ENCODE measurements at regions not wholly inside any gene's neighbourhood (a gene's known extent, or its start where the extent isn't known, plus 50 kb on each side); places are given as distances from the start of the nearest gene placed in this dataset.
"Not testable (repeated sequence)": the region's sequence is repeated elsewhere in the genome, so short reads cannot be mapped to it uniquely, and the experiment has no call there.

- no peak for DNase-seq (ENCODE audit: low spot score)
- in situ Hi-C loops (cut with MboI; ENCODE audit: low sequenced_read_pairs, unreplicated experiment): no loop called here
- TF ChIP-seq CTCF (IDR thresholded peaks at IDR 0.05; ENCODE audit: borderline replicate concordance, control extremely low read depth, extremely low read depth, insufficient read depth, missing control alignments): no peak
Observed at GRCh38 chr21:19109694-19110093, 706.1 kb upstream of the TMPRSS15 start.

- DNase-seq (ENCODE audit: low spot score); in situ Hi-C loops (cut with MboI; ENCODE audit: low sequenced_read_pairs, unreplicated experiment): not testable (repeated sequence)
Observed at GRCh38 chr21:19119259-19119658, 715.7 kb upstream of the TMPRSS15 start.

GRCh38 chr21:19120591-19120990, 717.0 kb upstream of the TMPRSS15 start:
- in situ Hi-C loops (cut with MboI; ENCODE audit: low sequenced_read_pairs, unreplicated experiment): no loop called here
- DNase-seq (ENCODE audit: low spot score): no peak
- TF ChIP-seq CTCF (IDR thresholded peaks at IDR 0.05; ENCODE audit: borderline replicate concordance, control extremely low read depth, extremely low read depth, insufficient read depth, missing control alignments): no peak

- no peak for TF ChIP-seq CTCF (IDR thresholded peaks at IDR 0.05; ENCODE audit: borderline replicate concordance, control extremely low read depth, extremely low read depth, insufficient read depth, missing control alignments)
- DNase-seq (ENCODE audit: low spot score): no peak
- in situ Hi-C loops (cut with MboI; ENCODE audit: low sequenced_read_pairs, unreplicated experiment): no loop called here
Observed at GRCh38 chr21:19122356-19122755, 718.8 kb upstream of the TMPRSS15 start.

- no peak for TF ChIP-seq CTCF (IDR thresholded peaks at IDR 0.05; ENCODE audit: borderline replicate concordance, control extremely low read depth, extremely low read depth, insufficient read depth, missing control alignments)
- in situ Hi-C loops (cut with MboI; ENCODE audit: low sequenced_read_pairs, unreplicated experiment): no loop called here
- no peak for DNase-seq (ENCODE audit: low spot score)
Observed at GRCh38 chr21:19123053-19123452, 719.5 kb upstream of the TMPRSS15 start.

GRCh38 chr21:19123525-19123924, 719.9 kb upstream of the TMPRSS15 start:
- no peak for DNase-seq (ENCODE audit: low spot score)
- TF ChIP-seq CTCF (IDR thresholded peaks at IDR 0.05; ENCODE audit: borderline replicate concordance, control extremely low read depth, extremely low read depth, insufficient read depth, missing control alignments): no peak
- in situ Hi-C loops (cut with MboI; ENCODE audit: low sequenced_read_pairs, unreplicated experiment): no loop called here

GRCh38 chr21:19124691-19125090, 721.1 kb upstream of the TMPRSS15 start:
- in situ Hi-C loops (cut with MboI; ENCODE audit: low sequenced_read_pairs, unreplicated experiment): no loop called here
- DNase-seq (ENCODE audit: low spot score): no peak
- no peak for TF ChIP-seq CTCF (IDR thresholded peaks at IDR 0.05; ENCODE audit: borderline replicate concordance, control extremely low read depth, extremely low read depth, insufficient read depth, missing control alignments)
